H1 (cell line): ENCODE measurements at regions not wholly inside any gene's neighbourhood (a gene's known extent, or its start where the extent isn't known, plus 50 kb on each side); places are given as distances from the start of the nearest gene placed in this dataset.

Source experiments
- CTCF ChIA-PET: fragments of 300-600 bp; sonication (Branson Sonifier 250); formaldehyde crosslinking; loops from one replicate; lab custom pipeline; 2021; ENCODE audit not compliant: partially characterized antibody; lab: Charles Lee
- POLR2A ChIA-PET: fragments of 300-600 bp; sonication (Branson Sonifier 250); formaldehyde crosslinking; loops from one replicate; lab custom pipeline; 2021; ENCODE audit warnings: inconsistent platforms; ENCODE audit not compliant: partially characterized antibody; lab: Charles Lee
- DNase-seq, 2 experiments: peaks; one replicate each; pipeline versions ENCODE4 v3.0.0 to v3.0.0-alpha.2; 2010 to 2022; ENCODE audit warnings: low spot score in 2 of 2, low read depth in 1 of 2, mixed read lengths in 1 of 2
- FAIRE-seq: peaks from 2 replicates; lab custom pipeline; 2011; peaks lifted over from hg19 to GRCh38; lab: Jason Lieb, UNC
- H2AFZ ChIP-seq: 2 replicates; pipeline ENCODE4 v1.8.1; 2012; ENCODE audit warnings: low read length, inconsistent platforms
- H2AK5ac ChIP-seq: 2 replicates; pipeline ENCODE4 v1.6.1; 2013; ENCODE audit warnings: low read depth, low read length
- H2BK120ac ChIP-seq: replicated peaks from 2 replicates; pipeline ENCODE3; 2013; ENCODE audit warnings: low read depth, low read length, inconsistent platforms
- H2BK12ac ChIP-seq: 2 replicates; pipeline ENCODE4 v1.6.1; 2013; ENCODE audit warnings: low read depth, low read length
- H2BK15ac ChIP-seq: 2 replicates; pipeline ENCODE4 v1.6.1; 2013; ENCODE audit warnings: low read length
- H2BK20ac ChIP-seq: 2 replicates; pipeline ENCODE4 v1.6.1; 2013; ENCODE audit warnings: low read length
- H2BK5ac ChIP-seq: 2 replicates; pipeline ENCODE4 v1.6.1; 2013; ENCODE audit warnings: low read depth, low read length
- H3K14ac ChIP-seq: 2 replicates; pipeline ENCODE4 v1.6.1; 2013; ENCODE audit warnings: inconsistent platforms; ENCODE audit not compliant: insufficient read length
- H3K18ac ChIP-seq: 2 replicates; pipeline ENCODE4 v1.6.1; 2013; ENCODE audit warnings: low read length; ENCODE audit errors: extremely low read depth
- H3K23ac ChIP-seq: 2 replicates; pipeline ENCODE4 v1.6.1; 2013; ENCODE audit warnings: inconsistent platforms; ENCODE audit not compliant: insufficient read length
- H3K23me2 ChIP-seq: 2 replicates; pipeline ENCODE4 v1.6.1; 2013; ENCODE audit warnings: low read depth, low read length
- H3K27ac ChIP-seq: 2 replicates; pipeline ENCODE4 v1.6.1; 2011; ENCODE audit warnings: low read depth, low read length, inconsistent platforms
- H3K27me3 ChIP-seq, 4 experiments: replicated peaks in 1 of 4; 1 replicate in 1 of 4; 2 replicates in 3 of 4; pipeline versions ENCODE4 v1.6.1 to v1.8.1; 2011 to 2013; ENCODE audit warnings: low read length in 3 of 4, mild to moderate bottlenecking in 3 of 4, inconsistent platforms in 2 of 4, mixed read lengths in 2 of 4, moderate library complexity in 1 of 4; ENCODE audit not compliant: control insufficient read depth in 3 of 4, insufficient read depth in 3 of 4; ENCODE audit errors: extremely low read depth in 1 of 4
- H3K36me3 ChIP-seq, 4 experiments: 2 replicates each; pipeline versions ENCODE4 v1.6.1 to v1.8.1; 2011 to 2013; ENCODE audit warnings: mild to moderate bottlenecking in 4 of 4, low read length in 3 of 4, moderate library complexity in 2 of 4, control low read depth in 1 of 4, inconsistent platforms in 1 of 4; ENCODE audit not compliant: insufficient read depth in 4 of 4, control insufficient read depth in 2 of 4
- H3K4ac ChIP-seq: replicated peaks from 2 replicates; pipeline ENCODE3; 2013; ENCODE audit warnings: low read length, low read depth, mixed read lengths, inconsistent platforms; ENCODE audit not compliant: insufficient read length
- H3K4me1 ChIP-seq, 4 experiments: replicated peaks in 1 of 4; 1 replicate in 1 of 4; 2 replicates in 3 of 4; pipeline versions ENCODE4 v1.6.1 to v1.8.1; 2011 to 2013; ENCODE audit warnings: low read length in 3 of 4, inconsistent platforms in 2 of 4, mixed read lengths in 1 of 4; ENCODE audit not compliant: insufficient read depth in 4 of 4, control insufficient read depth in 3 of 4
- H3K4me2 ChIP-seq, 2 experiments: 2 replicates each; pipeline versions ENCODE4 v1.6.1 to v1.8.1; 2011 to 2013; ENCODE audit warnings: low read depth in 2 of 2, low read length in 2 of 2, control low read depth in 1 of 2, inconsistent platforms in 1 of 2, mild to moderate bottlenecking in 1 of 2; ENCODE audit not compliant: insufficient read depth in 1 of 2
- H3K4me3 ChIP-seq, 4 experiments: fragments of 200-600, 300-600 bp in 1 of 4; sonication (generic), shearing (Covaris generic), sonication (Bioruptor Twin) in 1 of 4; 2 replicates each; pipeline versions ENCODE4 v1.5.1 to v1.8.1; 2011 to 2016; ENCODE audit warnings: low read length in 4 of 4, low read depth in 3 of 4, control low read depth in 2 of 4, inconsistent platforms in 2 of 4, mild to moderate bottlenecking in 2 of 4, mixed read lengths in 1 of 4, moderate library complexity in 1 of 4; ENCODE audit not compliant: insufficient read depth in 2 of 4; ENCODE audit errors: extremely low read depth in 1 of 4
- H3K56ac ChIP-seq: replicated peaks from 2 replicates; pipeline ENCODE3; 2013; ENCODE audit warnings: low read depth, mild to moderate bottlenecking, mixed read lengths, low read length, inconsistent platforms; ENCODE audit not compliant: insufficient read length
- H3K79me1 ChIP-seq: 2 replicates; pipeline ENCODE4 v1.6.1; 2013; ENCODE audit warnings: low read depth, low read length, control low read depth
- H3K79me2 ChIP-seq, 2 experiments: 2 replicates each; pipeline versions ENCODE4 v1.6.1 to v1.8.1; 2012 to 2013; ENCODE audit warnings: low read length in 2 of 2, mild to moderate bottlenecking in 2 of 2, inconsistent platforms in 1 of 2; ENCODE audit not compliant: insufficient read depth in 2 of 2, control insufficient read depth in 1 of 2
- H3K9ac ChIP-seq, 4 experiments: replicated peaks in 1 of 4; 1 replicate in 1 of 4; 2 replicates in 3 of 4; pipeline versions ENCODE4 v1.6.1 to v1.8.1; 2011 to 2013; ENCODE audit warnings: low read depth in 3 of 4, low read length in 3 of 4, control low read depth in 2 of 4, mild to moderate bottlenecking in 2 of 4, moderate library complexity in 2 of 4, inconsistent platforms in 1 of 4; ENCODE audit errors: extremely low read depth in 1 of 4
- H3K9me3 ChIP-seq, 2 experiments: 2 replicates each; pipeline versions ENCODE4 v1.6.1 to v1.8.1; 2012 to 2013; ENCODE audit warnings: mild to moderate bottlenecking in 2 of 2, moderate library complexity in 2 of 2, control low read depth in 1 of 2, inconsistent platforms in 1 of 2, low read depth in 1 of 2, low read length in 1 of 2, mixed read lengths in 1 of 2; ENCODE audit not compliant: insufficient read depth in 2 of 2
- H4K20me1 ChIP-seq, 2 experiments: replicated peaks in 1 of 2; 2 replicates each; pipeline versions ENCODE3 to v1.8.1; 2011 to 2013; ENCODE audit warnings: inconsistent platforms in 2 of 2, low read length in 2 of 2, mild to moderate bottlenecking in 1 of 2; ENCODE audit not compliant: insufficient read depth in 2 of 2, control insufficient read depth in 1 of 2
- H4K5ac ChIP-seq: 2 replicates; pipeline ENCODE4 v1.6.1; 2013; ENCODE audit warnings: low read length, low read depth, mixed read lengths, inconsistent platforms; ENCODE audit not compliant: insufficient read length
- H4K8ac ChIP-seq: 2 replicates; pipeline ENCODE4 v1.8.0; 2013; ENCODE audit warnings: mild to moderate bottlenecking, moderate library complexity, low read length, inconsistent platforms; ENCODE audit not compliant: insufficient read depth; ENCODE audit errors: extremely low read depth
- H4K91ac ChIP-seq: replicated peaks from 2 replicates; pipeline ENCODE3; 2013; ENCODE audit warnings: low read length, mixed read lengths, inconsistent platforms; ENCODE audit not compliant: insufficient read length
- CHD2 ChIP-seq: IDR thresholded peaks from 2 replicates; pipeline ENCODE4 v1.6.1; 2012; ENCODE audit warnings: low read length, improper control_type of control experiment
- CREB1 ChIP-seq: IDR thresholded peaks from 2 replicates; pipeline ENCODE4 v1.6.1; 2012; ENCODE audit warnings: inconsistent platforms
- CTBP2 ChIP-seq: IDR thresholded peaks from 2 replicates; pipeline ENCODE4 v1.7.0; 2011; ENCODE audit warnings: borderline replicate concordance, mild to moderate bottlenecking, moderate library complexity, mixed read lengths, low read length; ENCODE audit not compliant: insufficient read depth, insufficient read length
- EGR1 ChIP-seq: IDR thresholded peaks from 2 replicates; pipeline ENCODE4 v1.6.1; 2011; ENCODE audit warnings: low read depth, low read length, borderline replicate concordance
- EP300 ChIP-seq, 2 experiments: IDR thresholded peaks; 1 replicate in 1 of 2; 2 replicates in 1 of 2; pipeline ENCODE4 v1.6.1; 2011 to 2012; ENCODE audit warnings: low read depth in 2 of 2, low read length in 2 of 2, mild to moderate bottlenecking in 2 of 2, borderline replicate concordance in 1 of 2, inconsistent platforms in 1 of 2, moderate library complexity in 1 of 2
- EZH2 ChIP-seq: fragments of 200-600 bp; sonication (generic); IDR thresholded peaks from 2 replicates; pipeline ENCODE4 v1.7.1; 2012; ENCODE audit warnings: low read depth, mild to moderate bottlenecking, moderate library complexity, low read length, inconsistent platforms; ENCODE audit not compliant: severe bottlenecking
- FOSL1 ChIP-seq: IDR thresholded peaks from 2 replicates; pipeline ENCODE4 v1.6.1; 2011; ENCODE audit warnings: mild to moderate bottlenecking, low read depth, low read length, moderate library complexity; ENCODE audit not compliant: insufficient read depth
- POLR2A ChIP-seq, 2 experiments: IDR thresholded peaks; 1 replicate in 1 of 2; 2 replicates in 1 of 2; pipeline ENCODE4 v1.6.1; 2011; ENCODE audit warnings: low read depth in 2 of 2, low read length in 2 of 2, mild to moderate bottlenecking in 2 of 2; ENCODE audit errors: control extremely low read depth in 1 of 2
- RFX5 ChIP-seq: IDR thresholded peaks from 2 replicates; pipeline ENCODE4 v1.6.1; 2011; ENCODE audit warnings: low read depth, low read length, improper control_type of control experiment, borderline replicate concordance
- SAP30 ChIP-seq: fragments of 300-600 bp; sonication (generic); IDR thresholded peaks from 2 replicates; pipeline ENCODE4 v1.7.1; 2012; ENCODE audit warnings: low read length, moderate library complexity, mild to moderate bottlenecking, inconsistent platforms; ENCODE audit not compliant: insufficient read depth, insufficient replicate concordance
- SP4 ChIP-seq: IDR thresholded peaks from 2 replicates; pipeline ENCODE4 v1.6.1; 2012; ENCODE audit warnings: low read length, inconsistent platforms
- SUZ12 ChIP-seq: fragments of 200-600 bp; sonication (generic); IDR thresholded peaks from 2 replicates; pipeline ENCODE4 v1.6.1; 2012; ENCODE audit warnings: mild to moderate bottlenecking, inconsistent platforms, low read length, moderate library complexity, mixed read lengths
- TAF7 ChIP-seq: optimal IDR thresholded peaks from 2 replicates; pipeline ENCODE3; 2011; ENCODE audit warnings: low read depth, mild to moderate bottlenecking, inconsistent platforms, low read length, moderate library complexity, borderline replicate concordance
- YY1 ChIP-seq: IDR thresholded peaks from 2 replicates; pipeline ENCODE4 v1.6.1; 2011; ENCODE audit warnings: low read depth, mild to moderate bottlenecking, low read length
- WGBS, 2 experiments: shearing (Covaris generic) in 1 of 2; methylation state at CpG; one replicate each; pipeline versions ENCODE4 v1.1.6 to v1.1.7; 2013 to 2015; ENCODE audit warnings: low lambda C conversion rate in 2 of 2, mixed read lengths in 2 of 2, inconsistent platforms in 1 of 2, low coverage in 1 of 2, missing lambda C conversion rate in 1 of 2; ENCODE audit not compliant: insufficient replicate concordance in 2 of 2, insufficient coverage in 1 of 2, insufficient read length in 1 of 2; ENCODE audit errors: extremely low coverage in 1 of 2, missing lambda C conversion rate in 1 of 2; 5-methylcytosine and 5-hydroxymethylcytosine counted together
- TF ChIP-seq, protein P1 (sequence below): IDR thresholded peaks from 2 replicates; pipeline ENCODE4 v1.6.1; 2012; ENCODE audit warnings: inconsistent platforms

DNA sequence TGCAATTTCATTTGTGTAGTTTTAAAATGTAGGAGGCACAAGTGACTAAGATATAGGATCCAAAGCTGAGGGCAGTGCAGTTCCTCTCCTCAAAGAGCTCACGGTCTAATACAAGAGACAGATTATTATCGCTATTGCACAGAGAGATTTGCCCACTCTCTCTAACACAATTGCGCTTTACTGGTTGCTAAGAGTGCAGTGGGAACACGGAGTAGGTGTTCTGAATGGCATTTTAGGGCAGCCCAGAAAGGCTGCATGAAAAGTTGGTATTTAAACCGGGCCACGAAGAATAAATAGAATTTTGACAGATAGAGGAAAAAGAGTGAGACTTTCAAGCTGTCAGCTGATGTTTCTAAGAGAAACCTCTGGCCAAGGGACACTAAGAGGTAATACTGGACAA is 79.5 kb downstream of the BLID start:
- ChIA-PET CTCF (interaction anchor here (0.9 to 1.4 kb wide), 3 partner anchors 15 to 381 kb away, joined by 3 to 9 read pairs (median 4); no protein-coding TSS in a partner anchor), POLR2A (interaction anchor here (0.7 kb wide), 1 partner anchor 36 kb away, joined by 3 read pairs; no protein-coding TSS in a partner anchor)
- TF ChIP-seq RFX5: no peak
- no peak for TF ChIP-seq SUZ12
- TF ChIP-seq POLR2A (IDR thresholded peaks at IDR 0.05; ENCODE audit: control extremely low read depth in 1 of 2, low read depth in 2 of 2, low read length in 2 of 2): no peak
- TF ChIP-seq, protein P1, sequence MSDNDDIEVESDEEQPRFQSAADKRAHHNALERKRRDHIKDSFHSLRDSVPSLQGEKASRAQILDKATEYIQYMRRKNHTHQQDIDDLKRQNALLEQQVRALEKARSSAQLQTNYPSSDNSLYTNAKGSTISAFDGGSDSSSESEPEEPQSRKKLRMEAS: no peak
- TF ChIP-seq EZH2: no peak
- no peak for TF ChIP-seq CTBP2
- no peak for TF ChIP-seq SP4
- no peak for TF ChIP-seq CHD2
- TF ChIP-seq YY1: no peak
- no peak for TF ChIP-seq EGR1
- no peak for TF ChIP-seq FOSL1
- no peak for TF ChIP-seq EP300 (IDR thresholded peaks at IDR 0.05; ENCODE audit: borderline replicate concordance in 1 of 2, low read depth in 2 of 2, low read length in 2 of 2)
- TF ChIP-seq TAF7: no peak
- no peak for TF ChIP-seq CREB1
- no peak for TF ChIP-seq SAP30

More for the DNA sequence above, 79.5 kb downstream of the BLID start:
- WGBS, 2 experiments: 94% methylated on average over 6 of the region's 6 CpGs; no CpG with 5 or more reads in 1 of the 2 experiments
- no peaks in the 10 kb centered on the region for H4K20me1 ChIP-seq
- H3K23me2 ChIP-seq: no peaks in the 10 kb centered on the region
- H2AK5ac ChIP-seq: no peak overlapping the region
- no peak overlapping the region for H3K56ac ChIP-seq
- DNase-seq (no peak), FAIRE-seq (no peak)
- no peaks in the 10 kb centered on the region for H3K79me2 ChIP-seq
- H2BK5ac ChIP-seq: no peak overlapping the region
- no peak overlapping the region for H3K9ac ChIP-seq
- peaks cover 0 to 6% (median under 1%) of the 10 kb centered on the region in 4 experiments; a peak in 4 of 7 replicates for H3K4me1 ChIP-seq
- no peak overlapping the region for H3K4me3 ChIP-seq
- no peak overlapping the region for H3K4me2 ChIP-seq
- no peak overlapping the region for H4K8ac ChIP-seq
- no peak overlapping the region for H2AFZ ChIP-seq
- H3K36me3 ChIP-seq: no peaks in the 10 kb centered on the region
- H2BK12ac ChIP-seq: no peak overlapping the region
- H2BK120ac ChIP-seq: no peak overlapping the region
- H4K91ac ChIP-seq: no peak overlapping the region
- no peaks in the 10 kb centered on the region for H3K9me3 ChIP-seq
- H3K4ac ChIP-seq: no peak overlapping the region
- H2BK20ac ChIP-seq: no peak overlapping the region; the same call in 1 of the 2 replicates
- H3K18ac ChIP-seq: no peak overlapping the region
- no peak overlapping the region for H2BK15ac ChIP-seq
- no peak overlapping the region for H3K23ac ChIP-seq
- no peak overlapping the region for H4K5ac ChIP-seq
- H3K14ac ChIP-seq: no peak overlapping the region
- no peaks in the 10 kb centered on the region for H3K79me1 ChIP-seq
- H3K27ac ChIP-seq: no peak overlapping the region
- H3K27me3 ChIP-seq: no peaks in the 10 kb centered on the region
